Cardiac muscle cell (in vitro differentiated cells and primary cell): ENCODE measurements at regions not wholly inside any gene's neighbourhood (a gene's known extent, or its start where the extent isn't known, plus 50 kb on each side); places are given as distances from the start of the nearest gene placed in this dataset.

ENCODE experiments used
- DNase-seq, 2 donors: peaks; one replicate each; pipeline versions ENCODE4 v3.0.0 to v3.0.0-alpha.2; 2010 to 2017; ENCODE audit warnings: low read depth in 1 of 2, low spot score in 1 of 2
- H3K27ac ChIP-seq: fragments of 200-600 bp; sonication (generic); 2 replicates; pipeline ENCODE4 v1.5.1; 2016
- H3K27me3 ChIP-seq: fragments of 200-600 bp; sonication (generic); 2 replicates; pipeline ENCODE4 v1.6.0; 2016; ENCODE audit warnings: control low read depth
- H3K36me3 ChIP-seq: fragments of 200-600 bp; sonication (generic); 2 replicates; pipeline ENCODE4 v1.5.1; 2016; ENCODE audit warnings: control low read depth
- H3K4me1 ChIP-seq: fragments of 200-600 bp; sonication (generic); 2 replicates; pipeline ENCODE4 v1.8.1; 2017; ENCODE audit warnings: low read depth, mild to moderate bottlenecking, mixed run types
- H3K4me3 ChIP-seq: fragments of 200-600 bp; sonication (generic); 2 replicates; pipeline ENCODE4 v1.5.1; 2016; ENCODE audit warnings: mild to moderate bottlenecking
- H3K9me3 ChIP-seq: fragments of 200-600 bp; sonication (generic); 2 replicates; pipeline ENCODE4 v1.5.1; 2017; ENCODE audit warnings: low read depth, mild to moderate bottlenecking, control low read depth
- CTCF ChIP-seq: IDR thresholded peaks from 2 replicates; pipeline ENCODE4 v1.5.1; 2012; ENCODE audit warnings: low read depth, mild to moderate bottlenecking, low read length

GRCh38 chr3:82493858-82494257 is 732.4 kb upstream of the GBE1 start:
- no peak for DNase-seq
- H3K4me3 ChIP-seq: no peak overlapping the region
- TF ChIP-seq CTCF: no peak

GRCh38 chr3:82475306-82475705 is 713.9 kb upstream of the GBE1 start:
- DNase-seq: no peak
- H3K4me1 ChIP-seq: no peaks in the 10 kb centered on the region
- no peaks in the 10 kb centered on the region for H3K9me3 ChIP-seq
- TF ChIP-seq CTCF: no peak
- H3K27me3 ChIP-seq: no peaks in the 10 kb centered on the region
- no peaks in the 10 kb centered on the region for H3K36me3 ChIP-seq
- no peak overlapping the region for H3K27ac ChIP-seq
- H3K4me3 ChIP-seq: no peak overlapping the region

More at GRCh38 chr3:82493858-82494257, 732.4 kb upstream of the GBE1 start:
- H3K27me3 ChIP-seq: no peaks in the 10 kb centered on the region
- H3K9me3 ChIP-seq: no peaks in the 10 kb centered on the region
- H3K4me1 ChIP-seq: no peaks in the 10 kb centered on the region
- H3K36me3 ChIP-seq: no peaks in the 10 kb centered on the region
- H3K27ac ChIP-seq: no peak overlapping the region

GRCh38 chr3:82474711-82475110 is 713.3 kb upstream of the GBE1 start:
- no peak for DNase-seq
- Histone ChIP-seq H3K36me3 (no peaks in the 10 kb centered on the region), H3K27me3 (no peaks in the 10 kb centered on the region), H3K4me3 (no peak overlapping the region), H3K27ac (no peak overlapping the region), H3K9me3 (no peaks in the 10 kb centered on the region), H3K4me1 (no peaks in the 10 kb centered on the region)
- TF ChIP-seq CTCF: no peak

- no peaks in the 10 kb centered on the region for H3K36me3 ChIP-seq
- H3K9me3 ChIP-seq: no peaks in the 10 kb centered on the region
- no peak overlapping the region for H3K27ac ChIP-seq
- no peaks in the 10 kb centered on the region for H3K4me1 ChIP-seq
- H3K4me3 ChIP-seq: no peak overlapping the region
- no peak for TF ChIP-seq CTCF
- DNase-seq: no peak
- H3K27me3 ChIP-seq: no peaks in the 10 kb centered on the region
Observed at GRCh38 chr3:82473864-82474541, 712.6 kb upstream of the GBE1 start.

GRCh38 chr3:82467051-82467450 is 705.6 kb upstream of the GBE1 start:
- H3K4me1 ChIP-seq: no peaks in the 10 kb centered on the region
- no peak for TF ChIP-seq CTCF
- no peaks in the 10 kb centered on the region for H3K36me3 ChIP-seq
- no peak overlapping the region for H3K4me3 ChIP-seq
- no peaks in the 10 kb centered on the region for H3K27me3 ChIP-seq
- H3K27ac ChIP-seq: no peak overlapping the region
- DNase-seq: no peak
- no peaks in the 10 kb centered on the region for H3K9me3 ChIP-seq
